Gastrocnemius medialis (tissue), 4 donors: ENCODE measurements at regions not wholly inside any gene's neighbourhood (a gene's known extent, or its start where the extent isn't known, plus 50 kb on each side); places are given as distances from the start of the nearest gene placed in this dataset.

ENCODE experiments used
- ATAC-seq, 2 donors: fragments of 150-250 bp; one replicate each; pipeline ENCODE4 v1.9.1; 2016
- DNase-seq, 2 donors: peaks; one replicate each; pipeline ENCODE4 v3.0.0-alpha.2; 2019
- H3K27ac ChIP-seq, 4 donors: fragments of 200-600 bp; sonication (generic); 1 replicate in 1 of 4; 2 replicates in 3 of 4; pipeline ENCODE4 v1.5.1; 2016 to 2018; ENCODE audit warnings: mild to moderate bottlenecking in 2 of 4, moderate library complexity in 1 of 4
- H3K27me3 ChIP-seq, 3 donors: fragments of 200-600 bp; sonication (generic) in 2 of 3; 1 replicate in 1 of 3; 2 replicates in 2 of 3; pipeline versions ENCODE4 v1.5.1 to v1.6.0; 2016 to 2019; ENCODE audit warnings: mild to moderate bottlenecking in 1 of 3, moderate library complexity in 1 of 3
- H3K36me3 ChIP-seq, 2 donors: fragments of 200-600 bp; sonication (generic) in 1 of 2; one replicate each; pipeline ENCODE4 v1.5.1; 2017 to 2018
- H3K4me1 ChIP-seq, 2 donors: fragments of 200-600 bp; sonication (generic) in 1 of 2; one replicate each; pipeline ENCODE4 v1.5.1; 2016 to 2017; ENCODE audit warnings: mild to moderate bottlenecking in 2 of 2
- H3K4me3 ChIP-seq, 4 donors: fragments of 200-600 bp; sonication (generic) in 3 of 4; 1 replicate in 1 of 4; 2 replicates in 3 of 4; pipeline ENCODE4 v1.5.1; 2016 to 2019; ENCODE audit warnings: mild to moderate bottlenecking in 2 of 4
- H3K9me3 ChIP-seq, 3 donors: fragments of 200-600 bp; sonication (generic) in 2 of 3; 1 replicate in 1 of 3; 2 replicates in 2 of 3; pipeline ENCODE4 v1.5.1; 2016 to 2019
- POLR2A ChIP-seq, 2 donors: fragments of 450-650 bp; IDR thresholded peaks; one replicate each; pipeline ENCODE4 v1.6.1; 2017; ENCODE audit warnings: antibody characterized with exemption in 2 of 2, mild to moderate bottlenecking in 2 of 2, moderate library complexity in 2 of 2
- in situ Hi-C, 4 donors: fragments of 200-750 bp; cut with MboI; loops; one replicate each; pipeline versions ENCODE4 v1.15.0 to v1.8.0; 2017; ENCODE audit warnings: low sequenced_read_pairs in 4 of 4
- intact Hi-C: fragments of 100-400 bp; cut with DNase I; formaldehyde crosslinking; loops from one replicate; pipeline ENCODE4 v1.15.1; 2023; ENCODE audit warnings: low total_unique reads
- TF ChIP-seq, protein P1 (sequence below), 5 experiments: fragments of 450-650 bp in 3 of 5; fragments of 200-600 bp in 2 of 5; sonication (generic) in 2 of 5; IDR thresholded peaks in 4 of 5; conservative IDR thresholded peaks in 1 of 5; 1 replicate in 4 of 5; 2 replicates in 1 of 5; pipeline ENCODE4 v1.5.1; 2016 to 2019; ENCODE audit warnings: antibody characterized with exemption in 5 of 5, mild to moderate bottlenecking in 3 of 5, moderate library complexity in 3 of 5

DNA sequence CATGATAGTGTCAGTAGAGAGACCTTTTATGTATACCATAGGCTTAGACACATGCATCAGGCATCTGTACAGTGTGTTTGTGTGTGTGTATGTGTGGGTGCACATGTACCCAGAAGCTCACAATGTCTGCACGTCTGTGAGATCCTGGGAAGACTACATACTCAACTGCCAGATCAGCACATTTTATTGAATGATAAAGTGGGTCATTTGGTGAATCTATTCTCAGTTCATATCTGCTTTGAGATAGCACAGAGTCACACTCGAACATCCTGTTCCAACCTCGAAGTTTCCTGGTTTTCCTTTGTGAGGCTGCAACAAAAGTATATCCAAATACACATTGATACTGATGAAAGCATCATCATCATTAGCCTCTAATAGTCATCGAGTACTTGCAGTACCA is 63.6 kb downstream of the MAF start:
- in situ Hi-C loops: loop anchor here in 1 of 4 donors (10.0 kb wide), 1 partner anchor 58 kb away; no protein-coding TSS in a partner anchor
- Histone ChIP-seq H3K4me1 (peaks cover 28 to 29% of the 10 kb centered on the region in 2 donors), H3K36me3 (no peaks in the 10 kb centered on the region), H3K27ac (peak overlapping the region in 1 of 4 donors; percentile 39), H3K4me3 (no peak overlapping the region), H3K27me3 (no peaks in the 10 kb centered on the region), H3K9me3 (no peaks in the 10 kb centered on the region)
- DNase-seq (no peak), ATAC-seq (no peak)
- TF ChIP-seq, protein P1, sequence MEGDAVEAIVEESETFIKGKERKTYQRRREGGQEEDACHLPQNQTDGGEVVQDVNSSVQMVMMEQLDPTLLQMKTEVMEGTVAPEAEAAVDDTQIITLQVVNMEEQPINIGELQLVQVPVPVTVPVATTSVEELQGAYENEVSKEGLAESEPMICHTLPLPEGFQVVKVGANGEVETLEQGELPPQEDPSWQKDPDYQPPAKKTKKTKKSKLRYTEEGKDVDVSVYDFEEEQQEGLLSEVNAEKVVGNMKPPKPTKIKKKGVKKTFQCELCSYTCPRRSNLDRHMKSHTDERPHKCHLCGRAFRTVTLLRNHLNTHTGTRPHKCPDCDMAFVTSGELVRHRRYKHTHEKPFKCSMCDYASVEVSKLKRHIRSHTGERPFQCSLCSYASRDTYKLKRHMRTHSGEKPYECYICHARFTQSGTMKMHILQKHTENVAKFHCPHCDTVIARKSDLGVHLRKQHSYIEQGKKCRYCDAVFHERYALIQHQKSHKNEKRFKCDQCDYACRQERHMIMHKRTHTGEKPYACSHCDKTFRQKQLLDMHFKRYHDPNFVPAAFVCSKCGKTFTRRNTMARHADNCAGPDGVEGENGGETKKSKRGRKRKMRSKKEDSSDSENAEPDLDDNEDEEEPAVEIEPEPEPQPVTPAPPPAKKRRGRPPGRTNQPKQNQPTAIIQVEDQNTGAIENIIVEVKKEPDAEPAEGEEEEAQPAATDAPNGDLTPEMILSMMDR (IDR thresholded peaks at IDR 0.05 in 4 of 5, conservative IDR thresholded peaks at IDR 0.05 in 1 of 5): no peak
- TF ChIP-seq POLR2A (IDR thresholded peaks at IDR 0.05): no peak
- intact Hi-C loops: loop anchor here (10.0 kb wide), 1 partner anchor 852 kb away; no protein-coding TSS in a partner anchor

DNA sequence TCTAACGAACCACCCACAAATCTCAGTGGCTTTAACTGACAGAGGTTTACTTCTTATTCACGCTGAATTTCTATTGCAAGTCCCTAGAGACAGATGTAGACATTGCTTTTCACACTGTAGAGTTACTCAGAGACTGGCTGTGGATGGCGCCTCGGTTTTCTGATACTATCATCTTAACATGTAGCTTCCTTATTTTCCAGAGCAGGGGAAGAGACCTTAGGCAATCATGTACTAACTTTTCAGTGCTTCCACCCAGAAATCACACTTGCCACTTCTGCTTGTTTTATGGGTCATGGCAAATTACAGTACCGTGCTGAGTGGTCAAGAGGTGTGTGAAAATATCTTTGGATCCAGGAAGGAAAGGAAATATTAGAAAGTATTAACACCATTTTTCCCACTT is 65.4 kb downstream of the MAF start:
- Histone ChIP-seq H3K4me3 (no peak overlapping the region), H3K27ac (peak overlapping the region in 2 of 4 donors; percentile 84 to 86), H3K27me3 (no peaks in the 10 kb centered on the region), H3K9me3 (no peaks in the 10 kb centered on the region), H3K4me1 (peaks cover 17 to 19% of the 10 kb centered on the region in 2 donors), H3K36me3 (no peaks in the 10 kb centered on the region)
- in situ Hi-C loops: loop anchor here in 1 of 4 donors (10.0 kb wide), 1 partner anchor 60 kb away; no protein-coding TSS in a partner anchor
- intact Hi-C loops: loop anchor here (2.0 to 10.0 kb wide), 2 partner anchors 56 to 850 kb away; no protein-coding TSS in a partner anchor
- TF ChIP-seq, protein P1 (IDR thresholded peaks at IDR 0.05 in 4 of 5, conservative IDR thresholded peaks at IDR 0.05 in 1 of 5): no peak
- no peak for TF ChIP-seq POLR2A (IDR thresholded peaks at IDR 0.05)
- DNase-seq: no peak
- no peak for ATAC-seq

DNA sequence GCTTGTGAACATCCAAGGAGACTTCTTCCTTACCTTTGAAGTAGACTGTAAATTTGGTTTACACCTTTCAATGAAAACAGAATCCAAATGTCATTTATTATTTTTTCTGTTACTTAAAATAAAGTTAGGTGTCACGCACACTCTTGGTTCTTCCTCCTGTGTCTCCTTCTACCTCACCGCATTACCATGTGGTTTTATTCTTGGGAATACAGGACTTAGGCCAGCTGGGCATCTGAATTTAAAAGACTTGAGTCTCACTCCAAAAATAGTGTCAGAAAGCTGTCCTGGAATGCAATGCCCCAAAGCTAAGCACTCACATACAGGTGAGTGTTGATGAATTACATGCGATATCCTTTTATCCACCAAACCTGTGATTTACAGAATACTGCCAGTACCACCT is 66.4 kb downstream of the MAF start:
- Histone ChIP-seq H3K4me3 (no peak overlapping the region), H3K27ac (peak overlapping the region; percentile 75 to 86 (median 84)), H3K4me1 (peaks cover 17 to 19% of the 10 kb centered on the region in 2 donors), H3K27me3 (no peaks in the 10 kb centered on the region), H3K36me3 (no peaks in the 10 kb centered on the region), H3K9me3 (no peaks in the 10 kb centered on the region)
- DNase-seq (no peak), ATAC-seq (peak in 1 of 2 donors; percentile 40)
- TF ChIP-seq, protein P1 (IDR thresholded peaks at IDR 0.05 in 4 of 5, conservative IDR thresholded peaks at IDR 0.05 in 1 of 5): no peak
- no peak for TF ChIP-seq POLR2A (IDR thresholded peaks at IDR 0.05)
- intact Hi-C loops: loop anchor here (2.0 to 10.0 kb wide), 5 partner anchors 57 to 849 kb away; partner anchors contain the start of gene MAF
- in situ Hi-C loops: loop anchor here in 1 of 4 donors (10.0 kb wide), 1 partner anchor 61 kb away; no protein-coding TSS in a partner anchor

DNA sequence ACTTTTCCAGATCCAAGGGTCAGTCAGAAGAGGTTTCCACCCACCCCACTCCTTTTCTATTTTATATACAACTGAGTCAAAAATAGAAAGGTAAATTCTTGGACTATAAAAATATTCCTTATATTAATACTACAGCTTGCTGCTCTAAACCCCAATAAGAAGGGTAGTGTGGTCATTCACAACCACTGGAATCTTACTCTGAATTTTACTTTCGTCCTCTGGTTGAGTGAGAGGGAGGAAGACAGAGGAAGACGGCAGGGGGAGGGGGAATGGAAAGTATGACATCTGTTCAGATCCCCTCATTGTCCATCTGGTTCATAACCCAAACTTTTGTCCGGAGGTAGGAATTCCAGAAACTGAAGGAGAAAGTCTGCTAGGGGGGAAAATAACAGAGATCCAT is 67.2 kb downstream of the MAF start:
- Histone ChIP-seq H3K9me3 (no peaks in the 10 kb centered on the region), H3K4me1 (peaks cover 25 to 26% of the 10 kb centered on the region in 2 donors), H3K27ac (peak overlapping the region; percentile 75 to 86 (median 84)), H3K27me3 (no peaks in the 10 kb centered on the region), H3K36me3 (no peaks in the 10 kb centered on the region), H3K4me3 (peak overlapping the region in 1 of 4 donors; percentile 7)
- intact Hi-C loops (loop anchor here (5.0 to 10.0 kb wide), 4 partner anchors 66 to 848 kb away; partner anchors contain the start of gene MAF), in situ Hi-C loops (loop anchor here in 1 of 4 donors (10.0 kb wide), 1 partner anchor 62 kb away; no protein-coding TSS in a partner anchor)
- ATAC-seq (peak in 1 of 2 donors; percentile 3), DNase-seq (no peak)
- TF ChIP-seq, protein P1 (IDR thresholded peaks at IDR 0.05 in 4 of 5, conservative IDR thresholded peaks at IDR 0.05 in 1 of 5): no peak
- no peak for TF ChIP-seq POLR2A (IDR thresholded peaks at IDR 0.05)
